Activated CD4-positive, alpha-beta T cell treated with anti-CD3 and anti-CD28 coated beads, Interleukin-2, amount 10 ng/mL, durations not matched to agents 7 days and 5 days (primary cell): ENCODE measurements at regions not wholly inside any gene's neighbourhood (a gene's known extent, or its start where the extent isn't known, plus 50 kb on each side); places are given as distances from the start of the nearest gene placed in this dataset.
A peak's percentile ranks its signal among the peaks of the same experiment; 100 is the strongest.
"Not testable (repeated sequence)": the region's sequence is repeated elsewhere in the genome, so short reads cannot be mapped to it uniquely, and the experiment has no call there.

Experiments used
- CTCF ChIA-PET: fragments of 350-600 bp; sonication (Branson Sonifier 250); formaldehyde crosslinking; loops from one replicate; lab custom pipeline; 2021; ENCODE audit warnings: antibody characterized with exemption; lab: Charles Lee
- POLR2A ChIA-PET: fragments of 350-600 bp; sonication (Branson Sonifier 250); formaldehyde crosslinking; loops from one replicate; lab custom pipeline; 2021; ENCODE audit warnings: antibody characterized with exemption; lab: Charles Lee
- DNase-seq: peaks from one replicate; pipeline ENCODE4 v3.0.0-alpha.2; 2020
- H3K27ac Mint-ChIP-seq: one replicate; pipeline ENCODE4 v1.8.0; 2021; ENCODE audit warnings: mild to moderate bottlenecking, moderate library complexity, mixed read lengths
- H3K27me3 Mint-ChIP-seq: one replicate; pipeline ENCODE4 v1.8.0; 2021; ENCODE audit warnings: mixed read lengths
- H3K36me3 Mint-ChIP-seq: one replicate; pipeline ENCODE4 v1.8.0; 2021; ENCODE audit warnings: low read depth, mixed read lengths
- H3K4me1 Mint-ChIP-seq: one replicate; pipeline ENCODE4 v1.8.0; 2021; ENCODE audit warnings: mixed read lengths
- H3K4me3 Mint-ChIP-seq: one replicate; pipeline ENCODE4 v1.8.0; 2021; ENCODE audit warnings: mild to moderate bottlenecking, moderate library complexity, mixed read lengths
- H3K9me3 Mint-ChIP-seq: one replicate; pipeline ENCODE4 v1.8.0; 2021; ENCODE audit warnings: mixed read lengths

GRCh38 chr3:167030082-167030725 is 349.9 kb downstream of the ZBBX start:
- no peak overlapping the region for H3K4me3 Mint-ChIP-seq
- no peaks in the 10 kb centered on the region for H3K9me3 Mint-ChIP-seq
- ChIA-PET CTCF (no interaction called here), POLR2A (no interaction called here)
- H3K4me1 Mint-ChIP-seq = no peaks in the 10 kb centered on the region
- no peak overlapping the region for H3K27ac Mint-ChIP-seq
- no peak for DNase-seq
- no peaks in the 10 kb centered on the region for H3K36me3 Mint-ChIP-seq
- H3K27me3 Mint-ChIP-seq = no peaks in the 10 kb centered on the region

GRCh38 chr3:167019503-167019902 is 360.6 kb downstream of the ZBBX start:
- CTCF ChIA-PET, H3K27me3 Mint-ChIP-seq, H3K4me1 Mint-ChIP-seq: not testable (repeated sequence)

GRCh38 chr3:167018591-167019111 is 361.4 kb downstream of the ZBBX start:
- H3K9me3 Mint-ChIP-seq, H3K27ac Mint-ChIP-seq, H3K4me1 Mint-ChIP-seq, POLR2A ChIA-PET, H3K36me3 Mint-ChIP-seq, DNase-seq, CTCF ChIA-PET, H3K4me3 Mint-ChIP-seq, H3K27me3 Mint-ChIP-seq: not testable (repeated sequence)

More at GRCh38 chr3:167019503-167019902, 360.6 kb downstream of the ZBBX start:
- DNase-seq, H3K27ac Mint-ChIP-seq, POLR2A ChIA-PET, H3K9me3 Mint-ChIP-seq, H3K4me3 Mint-ChIP-seq, H3K36me3 Mint-ChIP-seq: not testable (repeated sequence)

GRCh38 chr3:167012691-167013090 is 367.4 kb downstream of the ZBBX start:
- Mint-ChIP-seq H3K4me1 (no peaks in the 10 kb centered on the region), H3K27ac (no peak overlapping the region), H3K36me3 (no peaks in the 10 kb centered on the region), H3K27me3 (no peaks in the 10 kb centered on the region), H3K4me3 (no peak overlapping the region), H3K9me3 (no peaks in the 10 kb centered on the region)
- ChIA-PET CTCF (no interaction called here), POLR2A (no interaction called here)
- no peak for DNase-seq

- H3K36me3 Mint-ChIP-seq = no peaks in the 10 kb centered on the region
- no peak overlapping the region for H3K27ac Mint-ChIP-seq
- H3K4me1 Mint-ChIP-seq = no peaks in the 10 kb centered on the region
- H3K4me3 Mint-ChIP-seq = no peak overlapping the region
- H3K9me3 Mint-ChIP-seq = no peaks in the 10 kb centered on the region
- no peak for DNase-seq
- H3K27me3 Mint-ChIP-seq = no peaks in the 10 kb centered on the region
- ChIA-PET POLR2A (no interaction called here), CTCF (no interaction called here)
Measured at GRCh38 chr3:167008791-167009190, 371.3 kb downstream of the ZBBX start.

GRCh38 chr3:167001374-167001773 is 378.7 kb downstream of the ZBBX start:
- H3K4me1 Mint-ChIP-seq = no peaks in the 10 kb centered on the region
- no peaks in the 10 kb centered on the region for H3K27me3 Mint-ChIP-seq
- ChIA-PET POLR2A (no interaction called here), CTCF (no interaction called here)
- H3K4me3 Mint-ChIP-seq = no peak overlapping the region
- no peak overlapping the region for H3K27ac Mint-ChIP-seq
- DNase-seq = no peak
- no peaks in the 10 kb centered on the region for H3K36me3 Mint-ChIP-seq
- H3K9me3 Mint-ChIP-seq = peaks cover 4% of the 10 kb centered on the region

GRCh38 chr3:166993015-166993630 is 387.0 kb downstream of the ZBBX start:
- H3K27me3 Mint-ChIP-seq = no peaks in the 10 kb centered on the region
- no peak overlapping the region for H3K4me3 Mint-ChIP-seq
- no peaks in the 10 kb centered on the region for H3K36me3 Mint-ChIP-seq
- DNase-seq = no peak
- POLR2A ChIA-PET = no interaction called here
- CTCF ChIA-PET = no interaction called here
- H3K4me1 Mint-ChIP-seq = no peaks in the 10 kb centered on the region
- no peak overlapping the region for H3K27ac Mint-ChIP-seq
- H3K9me3 Mint-ChIP-seq = no peaks in the 10 kb centered on the region

GRCh38 chr3:166986000-166986399 is 394.1 kb downstream of the ZBBX start:
- no peaks in the 10 kb centered on the region for H3K36me3 Mint-ChIP-seq
- H3K4me3 Mint-ChIP-seq = no peak overlapping the region
- CTCF ChIA-PET = no interaction called here
- no peak overlapping the region for H3K27ac Mint-ChIP-seq
- DNase-seq = no peak
- H3K9me3 Mint-ChIP-seq = no peaks in the 10 kb centered on the region
- H3K4me1 Mint-ChIP-seq = no peaks in the 10 kb centered on the region
- H3K27me3 Mint-ChIP-seq = no peaks in the 10 kb centered on the region
- POLR2A ChIA-PET = no interaction called here

- H3K4me3 Mint-ChIP-seq, H3K36me3 Mint-ChIP-seq, DNase-seq, H3K4me1 Mint-ChIP-seq, H3K27me3 Mint-ChIP-seq, CTCF ChIA-PET, H3K9me3 Mint-ChIP-seq, POLR2A ChIA-PET, H3K27ac Mint-ChIP-seq: not testable (repeated sequence)
Measured at GRCh38 chr3:166975796-166976195, 404.3 kb downstream of the ZBBX start.

GRCh38 chr3:166967714-166968113 is 412.4 kb downstream of the ZBBX start:
- H3K4me3 Mint-ChIP-seq, POLR2A ChIA-PET, H3K27me3 Mint-ChIP-seq: not testable (repeated sequence)

GRCh38 chr3:166962911-166963310 is 417.2 kb downstream of the ZBBX start:
- DNase-seq = no peak
- Mint-ChIP-seq H3K4me1 (no peaks in the 10 kb centered on the region), H3K4me3 (no peak overlapping the region), H3K36me3 (no peaks in the 10 kb centered on the region), H3K27me3 (no peaks in the 10 kb centered on the region), H3K27ac (no peak overlapping the region), H3K9me3 (peaks cover 4% of the 10 kb centered on the region)
- CTCF ChIA-PET = no interaction called here
- POLR2A ChIA-PET = no interaction called here

More at GRCh38 chr3:166967714-166968113, 412.4 kb downstream of the ZBBX start:
- H3K36me3 Mint-ChIP-seq, CTCF ChIA-PET, H3K27ac Mint-ChIP-seq, H3K9me3 Mint-ChIP-seq, H3K4me1 Mint-ChIP-seq, DNase-seq: not testable (repeated sequence)

GRCh38 chr3:166957121-166957520 is 423.0 kb downstream of the ZBBX start:
- no peaks in the 10 kb centered on the region for H3K36me3 Mint-ChIP-seq
- DNase-seq = no peak
- no peaks in the 10 kb centered on the region for H3K4me1 Mint-ChIP-seq
- H3K9me3 Mint-ChIP-seq = peaks cover 21% of the 10 kb centered on the region
- H3K4me3 Mint-ChIP-seq = no peak overlapping the region
- POLR2A ChIA-PET = no interaction called here
- CTCF ChIA-PET = no interaction called here
- H3K27me3 Mint-ChIP-seq = no peaks in the 10 kb centered on the region
- no peak overlapping the region for H3K27ac Mint-ChIP-seq

- POLR2A ChIA-PET = no interaction called here
- Mint-ChIP-seq H3K27me3 (no peaks in the 10 kb centered on the region), H3K4me1 (no peaks in the 10 kb centered on the region), H3K9me3 (peaks cover 24% of the 10 kb centered on the region), H3K27ac (peak overlapping the region; percentile 50), H3K4me3 (no peak overlapping the region), H3K36me3 (no peaks in the 10 kb centered on the region)
- DNase-seq = no peak
- CTCF ChIA-PET = no interaction called here
Measured at GRCh38 chr3:166955201-166955939, 424.7 kb downstream of the ZBBX start.
